ENCODE measurements at regions not wholly inside any gene's neighbourhood (a gene's known extent, or its start where the extent isn't known, plus 50 kb on each side); places are given as distances from the start of the nearest gene placed in this dataset.

DNA sequence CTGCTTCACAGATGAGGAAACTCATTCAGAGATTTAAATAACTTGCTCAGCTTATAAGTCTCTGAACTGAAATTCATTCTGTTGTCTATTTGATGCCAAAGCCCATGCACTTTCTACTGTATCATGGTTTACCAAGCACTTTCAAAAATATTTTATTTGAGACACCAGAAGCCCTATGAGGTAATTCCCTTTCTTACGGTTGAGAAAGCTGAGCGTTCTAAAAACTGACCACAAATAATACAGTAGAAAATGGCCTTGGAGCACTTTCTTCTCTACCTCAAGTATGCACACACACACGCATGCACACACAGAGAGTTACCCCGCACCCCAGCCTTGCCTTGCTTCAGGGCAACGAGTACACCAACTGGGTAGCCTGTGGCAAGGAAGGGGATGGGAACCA, 228.5 kb downstream of the RFC3 start:
- TF ChIP-seq, protein P1, sequence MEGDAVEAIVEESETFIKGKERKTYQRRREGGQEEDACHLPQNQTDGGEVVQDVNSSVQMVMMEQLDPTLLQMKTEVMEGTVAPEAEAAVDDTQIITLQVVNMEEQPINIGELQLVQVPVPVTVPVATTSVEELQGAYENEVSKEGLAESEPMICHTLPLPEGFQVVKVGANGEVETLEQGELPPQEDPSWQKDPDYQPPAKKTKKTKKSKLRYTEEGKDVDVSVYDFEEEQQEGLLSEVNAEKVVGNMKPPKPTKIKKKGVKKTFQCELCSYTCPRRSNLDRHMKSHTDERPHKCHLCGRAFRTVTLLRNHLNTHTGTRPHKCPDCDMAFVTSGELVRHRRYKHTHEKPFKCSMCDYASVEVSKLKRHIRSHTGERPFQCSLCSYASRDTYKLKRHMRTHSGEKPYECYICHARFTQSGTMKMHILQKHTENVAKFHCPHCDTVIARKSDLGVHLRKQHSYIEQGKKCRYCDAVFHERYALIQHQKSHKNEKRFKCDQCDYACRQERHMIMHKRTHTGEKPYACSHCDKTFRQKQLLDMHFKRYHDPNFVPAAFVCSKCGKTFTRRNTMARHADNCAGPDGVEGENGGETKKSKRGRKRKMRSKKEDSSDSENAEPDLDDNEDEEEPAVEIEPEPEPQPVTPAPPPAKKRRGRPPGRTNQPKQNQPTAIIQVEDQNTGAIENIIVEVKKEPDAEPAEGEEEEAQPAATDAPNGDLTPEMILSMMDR (IDR thresholded peaks at IDR 0.05; ENCODE audit: extremely low read depth, missing control alignments), result no peak
- no peak for DNase-seq (ENCODE audit: low spot score)

GRCh38 chr13:34048652-34049051, 230.7 kb downstream of the RFC3 start:
- TF ChIP-seq, protein P1 (IDR thresholded peaks at IDR 0.05; ENCODE audit: extremely low read depth, missing control alignments), result no peak

DNA sequence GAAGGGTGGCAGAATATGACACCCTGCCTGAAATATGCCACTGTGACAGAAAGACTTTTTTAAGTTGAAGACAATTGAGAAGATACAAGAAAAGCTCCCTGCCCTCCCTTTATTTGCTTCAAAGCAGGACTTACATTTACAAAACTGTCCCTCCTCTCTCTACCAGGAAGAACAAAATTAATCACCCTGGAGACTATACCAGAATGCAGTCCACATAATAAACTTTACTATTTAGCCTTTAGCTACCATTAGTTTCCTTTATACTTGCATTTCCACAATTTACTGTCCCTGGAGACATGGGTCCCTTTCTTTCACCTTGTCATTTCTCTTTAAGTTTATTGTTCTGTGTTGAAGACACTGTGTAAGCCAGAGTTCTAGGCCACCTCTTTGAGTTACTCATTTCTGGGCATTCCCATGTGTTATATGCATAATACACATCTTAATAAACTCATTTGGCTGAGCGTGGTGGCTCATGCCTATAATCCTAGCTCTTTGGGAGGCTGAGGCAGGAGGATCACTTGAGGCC, 238.8 kb downstream of the RFC3 start:
- TF ChIP-seq, protein P1 (IDR thresholded peaks at IDR 0.05; ENCODE audit: extremely low read depth, missing control alignments), result no peak
- no peak for DNase-seq (ENCODE audit: low spot score)

More at GRCh38 chr13:34048652-34049051, 230.7 kb downstream of the RFC3 start:
- no peak for DNase-seq (ENCODE audit: low spot score)

DNA sequence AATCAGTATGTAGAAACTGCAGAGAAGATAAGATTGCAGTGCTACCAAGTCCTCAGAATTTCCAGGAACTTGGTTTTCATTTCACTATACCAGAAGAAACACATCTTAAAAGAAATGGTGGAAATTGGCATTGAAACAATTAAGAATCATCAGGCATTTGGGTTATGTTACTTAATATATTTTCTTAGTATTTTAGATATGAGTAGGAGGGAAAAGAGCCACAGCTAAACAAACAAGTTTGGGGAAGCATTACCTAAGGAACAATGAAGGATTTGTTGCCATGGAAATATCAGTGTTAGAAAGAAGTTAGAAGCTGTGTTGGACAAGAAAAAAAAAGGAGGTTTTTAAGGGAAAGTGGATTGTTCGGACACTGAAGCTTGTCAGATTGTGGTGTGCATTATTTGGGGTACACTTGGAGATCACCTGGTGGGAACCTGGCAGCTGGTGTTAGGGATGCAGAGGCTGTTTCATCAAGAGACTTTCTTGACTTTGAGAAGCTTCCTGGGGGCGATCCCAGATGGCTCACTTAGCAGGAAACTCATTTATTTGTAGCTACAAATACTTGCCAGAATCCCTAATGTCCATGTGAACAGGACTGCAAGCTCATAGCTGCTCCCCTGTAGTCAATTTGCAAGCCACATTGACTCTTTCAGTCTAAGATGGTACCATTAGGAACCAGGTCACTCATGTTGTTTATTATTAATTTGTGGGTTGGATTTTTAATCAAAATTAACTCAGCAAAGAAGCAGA, 246.7 kb downstream of the RFC3 start:
- TF ChIP-seq, protein P1 (IDR thresholded peaks at IDR 0.05; ENCODE audit: extremely low read depth, missing control alignments), result no peak
- DNase-seq (ENCODE audit: low spot score), result no peak

GRCh38 chr13:34065928-34066327, 248.0 kb downstream of the RFC3 start:
- TF ChIP-seq, protein P1 (IDR thresholded peaks at IDR 0.05; ENCODE audit: extremely low read depth, missing control alignments), result no peak
- DNase-seq (ENCODE audit: low spot score), result no peak

- DNase-seq (ENCODE audit: low spot score), result no peak
- TF ChIP-seq, protein P1 (IDR thresholded peaks at IDR 0.05; ENCODE audit: extremely low read depth, missing control alignments), result no peak
These were observed 248.4 kb downstream of the RFC3 start for GRCh38 chr13:34066344-34066743.

GRCh38 chr13:34070006-34070405, 252.1 kb downstream of the RFC3 start:
- TF ChIP-seq, protein P1 (IDR thresholded peaks at IDR 0.05; ENCODE audit: extremely low read depth, missing control alignments), result no peak

More at GRCh38 chr13:34070006-34070405, 252.1 kb downstream of the RFC3 start:
- no peak for DNase-seq (ENCODE audit: low spot score)
